ENCODE measurements at regions not wholly inside any gene's neighbourhood (a gene's known extent, or its start where the extent isn't known, plus 50 kb on each side); places are given as distances from the start of the nearest gene placed in this dataset.

DNA sequence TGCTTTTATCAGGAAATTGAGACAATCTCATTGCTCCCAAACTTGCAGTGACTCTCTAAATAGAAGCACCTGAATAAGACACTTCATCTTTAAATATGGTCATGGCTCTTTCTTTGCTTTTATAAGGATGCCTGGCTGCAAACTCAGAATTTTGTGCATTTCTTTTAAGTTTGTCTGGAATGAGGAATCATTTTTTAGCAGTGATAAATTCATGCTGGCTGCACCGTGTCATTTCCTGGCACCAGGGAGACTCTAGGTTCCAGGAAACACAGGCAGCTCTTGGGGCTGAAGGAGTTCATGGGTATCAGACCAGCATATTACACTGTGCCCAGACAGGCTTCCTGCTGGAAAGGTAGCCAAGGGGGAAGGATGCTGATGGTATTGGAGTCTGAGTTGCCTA is 109.9 kb downstream of the NUDT12 start:
- no peak overlapping the region for H3K4me3 ChIP-seq (ENCODE audit: low read depth, low read length)
- TF ChIP-seq CTCF (conservative IDR thresholded peaks at IDR 0.05; ENCODE audit: low read depth, low read length), result no peak
- DNase-seq (ENCODE audit: low read depth), result no peak

GRCh38 chr5:103452089-103452488 is 110.5 kb downstream of the NUDT12 start:
- H3K4me3 ChIP-seq (ENCODE audit: low read depth, low read length), result no peak overlapping the region
- no peak for TF ChIP-seq CTCF (conservative IDR thresholded peaks at IDR 0.05; ENCODE audit: low read depth, low read length)
- DNase-seq (ENCODE audit: low read depth), result no peak

GRCh38 chr5:103451261-103451660 is 111.3 kb downstream of the NUDT12 start:
- no peak for DNase-seq (ENCODE audit: low read depth)
- no peak overlapping the region for H3K4me3 ChIP-seq (ENCODE audit: low read depth, low read length)
- no peak for TF ChIP-seq CTCF (conservative IDR thresholded peaks at IDR 0.05; ENCODE audit: low read depth, low read length)

- TF ChIP-seq CTCF (conservative IDR thresholded peaks at IDR 0.05; ENCODE audit: low read depth, low read length), result no peak
- no peak overlapping the region for H3K4me3 ChIP-seq (ENCODE audit: low read depth, low read length)
- DNase-seq (ENCODE audit: low read depth), result no peak
Observed at GRCh38 chr5:103450333-103451061, 112.1 kb downstream of the NUDT12 start.

- DNase-seq (ENCODE audit: low read depth), result no peak
- no peak for TF ChIP-seq CTCF (conservative IDR thresholded peaks at IDR 0.05; ENCODE audit: low read depth, low read length)
Observed at GRCh38 chr5:103446813-103447212, 115.8 kb downstream of the NUDT12 start.

GRCh38 chr5:103445426-103446035 is 117.1 kb downstream of the NUDT12 start:
- H3K4me3 ChIP-seq (ENCODE audit: low read depth, low read length), result no peak overlapping the region
- no peak for DNase-seq (ENCODE audit: low read depth)
- no peak for TF ChIP-seq CTCF (conservative IDR thresholded peaks at IDR 0.05; ENCODE audit: low read depth, low read length)

More at GRCh38 chr5:103446813-103447212, 115.8 kb downstream of the NUDT12 start:
- H3K4me3 ChIP-seq (ENCODE audit: low read depth, low read length), result no peak overlapping the region
